ENCODE measurements at regions not wholly inside any gene's neighbourhood (a gene's known extent, or its start where the extent isn't known, plus 50 kb on each side); places are given as distances from the start of the nearest gene placed in this dataset.

GRCh38 chr2:62340994-62341484 is 145.1 kb downstream of the B3GNT2 start:
- Histone ChIP-seq H3K27ac (ENCODE audit: low read depth, low read length) (no peak overlapping the region), H3K9me3 (ENCODE audit: insufficient read depth, low read depth, low read length) (no peaks in the 10 kb centered on the region), H2AFZ (ENCODE audit: low read depth, low read length) (no peak overlapping the region), H3K9ac (ENCODE audit: low read length) (no peak overlapping the region), H4K20me1 (ENCODE audit: insufficient read depth, low read length) (no peaks in the 10 kb centered on the region), H3K4me2 (ENCODE audit: low read length) (no peak overlapping the region), H3K79me2 (ENCODE audit: insufficient read depth, low read length) (no peaks in the 10 kb centered on the region), H3K36me3 (ENCODE audit: insufficient read depth, low read length) (no peaks in the 10 kb centered on the region), H3K4me3 (ENCODE audit: insufficient read depth, low read depth, low read length) (no peak overlapping the region), H3K27me3 (ENCODE audit: insufficient read depth, low read length) (no peaks in the 10 kb centered on the region), H3K4me1 (ENCODE audit: insufficient read depth, low read length) (no peaks in the 10 kb centered on the region)
- Mint-ChIP-seq H3K36me3 (ENCODE audit: low read depth, unreplicated experiment) (peaks cover under 1% of the 10 kb centered on the region), H3K4me1 (ENCODE audit: low read depth, unreplicated experiment) (peaks cover 6% of the 10 kb centered on the region), H3K4me3 (ENCODE audit: unreplicated experiment) (no peak overlapping the region), H3K27me3 (ENCODE audit: low read depth, unreplicated experiment) (no peaks in the 10 kb centered on the region), H3K9me3 (ENCODE audit: unreplicated experiment) (no peaks in the 10 kb centered on the region), H3K27ac (ENCODE audit: unreplicated experiment) (no peak overlapping the region)
- TF ChIP-seq, protein P1, sequence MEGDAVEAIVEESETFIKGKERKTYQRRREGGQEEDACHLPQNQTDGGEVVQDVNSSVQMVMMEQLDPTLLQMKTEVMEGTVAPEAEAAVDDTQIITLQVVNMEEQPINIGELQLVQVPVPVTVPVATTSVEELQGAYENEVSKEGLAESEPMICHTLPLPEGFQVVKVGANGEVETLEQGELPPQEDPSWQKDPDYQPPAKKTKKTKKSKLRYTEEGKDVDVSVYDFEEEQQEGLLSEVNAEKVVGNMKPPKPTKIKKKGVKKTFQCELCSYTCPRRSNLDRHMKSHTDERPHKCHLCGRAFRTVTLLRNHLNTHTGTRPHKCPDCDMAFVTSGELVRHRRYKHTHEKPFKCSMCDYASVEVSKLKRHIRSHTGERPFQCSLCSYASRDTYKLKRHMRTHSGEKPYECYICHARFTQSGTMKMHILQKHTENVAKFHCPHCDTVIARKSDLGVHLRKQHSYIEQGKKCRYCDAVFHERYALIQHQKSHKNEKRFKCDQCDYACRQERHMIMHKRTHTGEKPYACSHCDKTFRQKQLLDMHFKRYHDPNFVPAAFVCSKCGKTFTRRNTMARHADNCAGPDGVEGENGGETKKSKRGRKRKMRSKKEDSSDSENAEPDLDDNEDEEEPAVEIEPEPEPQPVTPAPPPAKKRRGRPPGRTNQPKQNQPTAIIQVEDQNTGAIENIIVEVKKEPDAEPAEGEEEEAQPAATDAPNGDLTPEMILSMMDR (IDR thresholded peaks at IDR 0.05; ENCODE audit: insufficient read depth, low read depth, low read length) = no peak
- TF ChIP-seq EZH2 (IDR thresholded peaks at IDR 0.05; ENCODE audit: insufficient read depth, low read length) = no peak
- FAIRE-seq (no peak), DNase-seq (ENCODE audit: low read depth) (no peak)

- TF ChIP-seq EZH2 (IDR thresholded peaks at IDR 0.05; ENCODE audit: insufficient read depth, low read length) = no peak
- TF ChIP-seq, protein P1 (IDR thresholded peaks at IDR 0.05; ENCODE audit: insufficient read depth, low read depth, low read length) = no peak
These were observed 143.9 kb downstream of the B3GNT2 start for GRCh38 chr2:62339837-62340236.

DNA sequence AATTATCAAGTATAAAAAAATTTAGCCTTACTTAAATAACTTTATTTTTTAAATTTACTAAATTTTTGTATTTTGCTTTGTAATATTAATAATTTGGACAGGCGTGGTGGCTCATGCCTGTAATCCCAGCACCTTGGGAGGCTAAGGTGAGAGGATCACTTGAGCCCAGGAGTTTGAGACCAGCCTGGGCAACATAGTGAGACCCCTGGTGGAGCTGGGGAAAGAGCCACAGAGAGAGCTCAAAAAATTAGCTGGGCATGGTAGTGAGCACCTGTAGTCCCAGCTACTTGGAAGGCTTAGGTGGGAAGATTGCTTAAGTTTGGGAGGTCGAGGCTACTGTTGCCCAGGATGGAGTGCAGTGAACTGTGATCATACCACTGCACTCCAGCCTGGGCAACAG is 143.5 kb downstream of the B3GNT2 start:
- DNase-seq (ENCODE audit: low read depth) (no peak), FAIRE-seq (no peak)
- Histone ChIP-seq H4K20me1 (ENCODE audit: insufficient read depth, low read length) (no peaks in the 10 kb centered on the region), H3K9ac (ENCODE audit: low read length) (no peak overlapping the region), H3K79me2 (ENCODE audit: insufficient read depth, low read length) (no peaks in the 10 kb centered on the region), H3K4me3 (ENCODE audit: insufficient read depth, low read depth, low read length) (no peak overlapping the region), H3K4me1 (ENCODE audit: insufficient read depth, low read length) (no peaks in the 10 kb centered on the region), H3K4me2 (ENCODE audit: low read length) (no peak overlapping the region), H3K9me3 (ENCODE audit: insufficient read depth, low read depth, low read length) (no peaks in the 10 kb centered on the region), H3K27ac (ENCODE audit: low read depth, low read length) (no peak overlapping the region), H3K36me3 (ENCODE audit: insufficient read depth, low read length) (no peaks in the 10 kb centered on the region), H3K27me3 (ENCODE audit: insufficient read depth, low read length) (no peaks in the 10 kb centered on the region), H2AFZ (ENCODE audit: low read depth, low read length) (no peak overlapping the region)
- no peaks in the 10 kb centered on the region for H3K27me3 Mint-ChIP-seq (ENCODE audit: low read depth, unreplicated experiment)
- peaks cover 6% of the 10 kb centered on the region for H3K4me1 Mint-ChIP-seq (ENCODE audit: low read depth, unreplicated experiment)
- no peak for TF ChIP-seq EZH2 (IDR thresholded peaks at IDR 0.05; ENCODE audit: insufficient read depth, low read length)
- TF ChIP-seq, protein P1 (IDR thresholded peaks at IDR 0.05; ENCODE audit: insufficient read depth, low read depth, low read length) = no peak
- peaks cover 2% of the 10 kb centered on the region for H3K36me3 Mint-ChIP-seq (ENCODE audit: low read depth, unreplicated experiment)
- no peak overlapping the region for H3K27ac Mint-ChIP-seq (ENCODE audit: unreplicated experiment)
- no peaks in the 10 kb centered on the region for H3K9me3 Mint-ChIP-seq (ENCODE audit: unreplicated experiment)
- H3K4me3 Mint-ChIP-seq (ENCODE audit: unreplicated experiment) = no peak overlapping the region

More at GRCh38 chr2:62339837-62340236, 143.9 kb downstream of the B3GNT2 start:
- no peaks in the 10 kb centered on the region for H3K9me3 ChIP-seq (ENCODE audit: insufficient read depth, low read depth, low read length)
- H3K4me1 ChIP-seq (ENCODE audit: insufficient read depth, low read length) = no peaks in the 10 kb centered on the region
- Mint-ChIP-seq H3K27ac (ENCODE audit: unreplicated experiment) (no peak overlapping the region), H3K4me3 (ENCODE audit: unreplicated experiment) (no peak overlapping the region), H3K27me3 (ENCODE audit: low read depth, unreplicated experiment) (no peaks in the 10 kb centered on the region), H3K9me3 (ENCODE audit: unreplicated experiment) (no peaks in the 10 kb centered on the region), H3K36me3 (ENCODE audit: low read depth, unreplicated experiment) (peaks cover 2% of the 10 kb centered on the region), H3K4me1 (ENCODE audit: low read depth, unreplicated experiment) (peaks cover 6% of the 10 kb centered on the region)
- no peak for DNase-seq (ENCODE audit: low read depth)
- H2AFZ ChIP-seq (ENCODE audit: low read depth, low read length) = no peak overlapping the region
- H4K20me1 ChIP-seq (ENCODE audit: insufficient read depth, low read length) = no peaks in the 10 kb centered on the region
- no peak overlapping the region for H3K4me3 ChIP-seq (ENCODE audit: insufficient read depth, low read depth, low read length)
- H3K27ac ChIP-seq (ENCODE audit: low read depth, low read length) = no peak overlapping the region
- H3K27me3 ChIP-seq (ENCODE audit: insufficient read depth, low read length) = no peaks in the 10 kb centered on the region
- H3K9ac ChIP-seq (ENCODE audit: low read length) = no peak overlapping the region
- H3K36me3 ChIP-seq (ENCODE audit: insufficient read depth, low read length) = no peaks in the 10 kb centered on the region
- FAIRE-seq = no peak
- no peaks in the 10 kb centered on the region for H3K79me2 ChIP-seq (ENCODE audit: insufficient read depth, low read length)
- H3K4me2 ChIP-seq (ENCODE audit: low read length) = no peak overlapping the region
